Left hindlimb (tissue), 1 donor: ENCODE measurements at regions not wholly inside any gene's neighbourhood (a gene's known extent, or its start where the extent isn't known, plus 50 kb on each side); places are given as distances from the start of the nearest gene placed in this dataset.
"Not testable (repeated sequence)": the region's sequence is repeated elsewhere in the genome, so short reads cannot be mapped to it uniquely, and the experiment has no call there.

Experiments
- DNase-seq: peaks from one replicate; pipeline ENCODE4 v3.0.0-alpha.2; 2018

- no peak for DNase-seq
Observed at GRCh38 chr11:81368192-81368591, 1365.5 kb downstream of the FAM181B start.

- no peak for DNase-seq
Observed at GRCh38 chr11:81365496-81365895, 1368.2 kb downstream of the FAM181B start.

GRCh38 chr11:81359476-81359875 lies 1374.2 kb downstream of the FAM181B start:
- no peak for DNase-seq

- no peak for DNase-seq
Observed at GRCh38 chr11:81345609-81346008, 1388.1 kb downstream of the FAM181B start.

DNA sequence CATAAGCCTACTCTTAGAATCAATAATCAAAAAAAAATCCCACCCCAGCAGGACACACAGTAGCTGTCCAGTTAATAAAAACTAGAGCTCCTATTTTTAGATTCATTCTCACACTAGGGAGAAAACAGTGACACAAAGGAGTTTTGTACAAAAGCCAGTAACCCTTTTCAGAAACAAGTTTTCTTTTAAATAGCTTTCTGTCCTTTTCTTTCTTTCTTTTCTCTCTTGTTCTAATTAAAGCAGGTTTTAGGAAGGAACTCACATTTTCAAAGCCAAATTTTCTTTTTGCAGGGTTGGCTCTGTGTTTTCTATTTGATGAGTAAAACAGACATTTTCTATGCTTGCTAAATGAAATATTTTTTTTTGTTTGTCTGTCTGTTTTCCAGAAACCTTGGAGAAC lies 1390.7 kb downstream of the FAM181B start:
- DNase-seq: no peak

DNA sequence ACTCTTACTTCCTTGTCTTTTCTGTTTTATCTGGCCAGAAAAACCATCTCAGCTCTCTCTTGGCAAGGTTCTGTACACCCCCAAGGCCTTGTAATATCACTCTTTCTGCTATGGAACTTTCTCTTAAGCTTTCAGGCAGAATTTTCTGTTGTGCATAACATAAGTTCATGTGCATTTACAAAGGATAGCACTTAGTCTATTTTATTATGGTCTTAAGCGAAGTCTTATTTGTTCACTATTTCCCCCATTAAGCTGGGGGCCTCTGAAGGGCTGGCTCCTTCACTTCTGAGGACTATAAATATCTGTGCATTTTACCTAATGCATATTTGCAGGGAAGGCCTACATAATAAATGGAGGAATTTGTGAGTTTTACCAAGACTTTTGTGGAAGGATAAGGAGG lies 1393.4 kb downstream of the FAM181B start:
- DNase-seq: no peak

- DNase-seq: no peak
Observed at GRCh38 chr11:81339521-81339920, 1394.1 kb downstream of the FAM181B start.

- no peak for DNase-seq
Observed at GRCh38 chr11:81337756-81338155, 1395.9 kb downstream of the FAM181B start.

- no peak for DNase-seq
Observed at GRCh38 chr11:81332276-81332675, 1401.4 kb downstream of the FAM181B start.

GRCh38 chr11:81331611-81332235 lies 1401.9 kb downstream of the FAM181B start:
- DNase-seq: no peak

GRCh38 chr11:81331088-81331487 lies 1402.6 kb downstream of the FAM181B start:
- no peak for DNase-seq

DNA sequence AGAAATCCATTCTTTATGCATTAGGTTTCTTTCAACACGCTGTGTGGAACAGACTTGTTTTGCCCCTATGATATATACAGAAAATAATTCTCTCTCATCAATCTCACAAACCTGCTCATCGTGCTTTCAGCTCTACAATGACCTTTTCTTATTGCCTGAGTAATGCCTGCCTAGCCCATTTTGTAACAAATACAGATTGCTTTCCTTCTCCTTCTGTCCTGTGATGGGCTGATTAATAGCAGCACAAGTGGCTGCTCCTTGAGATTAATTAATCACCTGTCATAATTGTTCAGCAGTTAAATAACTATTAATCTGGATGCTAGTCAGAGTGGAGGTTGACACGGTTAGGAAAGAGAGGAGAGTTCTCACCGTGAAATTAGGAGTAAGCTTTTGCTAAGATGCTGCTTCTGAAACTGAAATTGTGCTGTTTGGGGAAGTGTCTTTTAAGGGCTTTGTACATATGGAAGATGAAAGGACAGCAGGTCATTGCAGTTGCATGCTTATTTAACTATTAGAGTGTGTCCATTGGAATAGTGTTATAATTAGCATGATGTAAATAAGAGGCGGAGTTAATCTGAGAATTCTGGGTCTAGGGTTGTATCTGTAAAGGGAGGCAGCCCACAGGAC lies 1430.5 kb downstream of the FAM181B start:
- DNase-seq: no peak

GRCh38 chr11:81301166-81301830 lies 1432.4 kb downstream of the FAM181B start:
- no peak for DNase-seq

- DNase-seq: no peak
Observed at GRCh38 chr11:81286959-81287358, 1446.7 kb downstream of the FAM181B start.

- DNase-seq: no peak
Observed at GRCh38 chr11:81286550-81286949, 1447.1 kb downstream of the FAM181B start.

GRCh38 chr11:81280228-81280627 lies 1453.4 kb downstream of the FAM181B start:
- not testable (repeated sequence) for DNase-seq

DNA sequence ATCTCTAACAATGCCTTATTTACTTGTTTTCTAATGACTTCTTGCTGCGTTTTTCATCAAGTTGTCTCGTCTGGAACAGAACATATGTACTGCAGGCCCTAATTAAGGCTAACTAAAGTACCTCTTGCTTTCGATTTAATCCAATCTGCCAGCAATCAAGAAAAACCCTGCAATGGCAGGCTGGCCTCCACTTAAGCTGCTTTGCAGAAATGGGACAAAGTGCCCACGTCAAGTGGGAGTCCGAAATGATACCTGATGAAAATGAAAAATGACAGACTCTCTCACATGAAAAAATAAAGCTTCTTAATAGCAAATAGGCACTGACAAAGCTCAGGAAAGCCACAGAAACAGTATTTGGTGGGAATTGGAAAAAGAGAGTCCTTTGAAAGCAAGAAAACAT lies 1454.7 kb downstream of the FAM181B start:
- DNase-seq: no peak

DNA sequence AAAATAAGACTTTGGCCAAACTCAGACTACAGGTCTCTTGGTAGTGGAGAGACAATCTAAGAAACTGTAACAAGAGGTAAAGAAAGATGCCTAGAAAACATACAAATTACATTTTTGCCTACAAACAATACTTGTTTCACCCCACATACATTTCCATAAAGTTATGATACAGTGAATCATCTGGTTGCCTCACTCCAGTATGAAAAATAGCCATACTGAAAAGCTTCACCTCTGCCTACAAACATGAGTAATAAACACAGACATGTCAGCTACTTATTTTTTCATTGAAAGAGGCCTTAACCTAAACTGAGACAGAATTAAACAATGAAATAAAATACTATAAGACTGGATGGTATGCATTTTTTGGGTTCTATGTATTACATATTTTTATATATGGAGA lies 1463.0 kb downstream of the FAM181B start:
- DNase-seq: no peak

DNA sequence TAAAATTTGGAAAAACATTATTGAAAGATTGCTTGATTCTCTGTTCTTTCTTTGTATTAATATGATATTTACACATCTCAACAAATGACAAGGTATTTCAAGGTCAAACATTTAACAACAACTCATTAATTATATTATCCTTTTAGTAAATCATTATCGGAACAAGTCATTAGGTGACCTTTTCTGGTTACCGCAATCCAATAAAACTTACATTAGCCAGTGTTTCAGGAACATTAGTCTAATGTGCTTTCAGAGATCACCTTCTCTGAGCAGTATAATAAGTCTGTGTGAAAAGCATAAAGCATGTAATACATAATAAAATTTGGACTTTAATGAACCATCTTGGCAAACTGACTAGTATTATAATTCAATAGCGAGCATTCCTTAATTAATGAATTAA lies 1466.4 kb downstream of the FAM181B start:
- no peak for DNase-seq

GRCh38 chr11:81259471-81259870 lies 1474.2 kb downstream of the FAM181B start:
- no peak for DNase-seq

- DNase-seq: no peak
Observed at GRCh38 chr11:81255895-81256294, 1477.8 kb downstream of the FAM181B start.

DNA sequence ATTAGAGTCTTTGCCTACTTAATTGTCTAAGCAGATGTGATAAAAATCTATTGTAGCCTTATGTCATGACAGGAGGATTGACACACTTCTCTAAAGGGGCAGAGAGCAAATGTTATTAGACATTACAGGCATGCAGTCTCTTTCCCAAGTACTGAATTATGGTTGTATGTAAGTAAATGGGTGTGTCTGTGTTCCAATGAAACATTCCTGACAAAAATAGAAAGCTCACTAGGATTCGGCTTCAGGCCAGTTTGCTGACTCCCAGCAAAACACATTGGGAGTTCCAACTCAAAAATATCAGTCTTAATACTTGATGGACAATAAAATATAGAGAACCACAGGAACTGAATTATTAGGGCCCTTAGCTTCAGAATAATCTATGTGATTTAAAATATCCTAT lies 1480.4 kb downstream of the FAM181B start:
- peak; percentile 27 for DNase-seq

GRCh38 chr11:81246941-81247340 lies 1486.7 kb downstream of the FAM181B start:
- DNase-seq: no peak

GRCh38 chr11:81245791-81246190 lies 1487.9 kb downstream of the FAM181B start:
- DNase-seq: no peak
